Gastroesophageal sphincter (tissue), 3 donors: ENCODE measurements at regions not wholly inside any gene's neighbourhood (a gene's known extent, or its start where the extent isn't known, plus 50 kb on each side); places are given as distances from the start of the nearest gene placed in this dataset.

ENCODE experiments used
- CTCF ChIP-seq, 4 experiments: fragments of 200-600 bp in 2 of 4; fragments of 450-650 bp in 2 of 4; sonication (generic) in 1 of 4; IDR thresholded peaks; one replicate each; pipeline ENCODE4 v1.5.1; 2017 to 2019; ENCODE audit warnings: antibody characterized with exemption in 4 of 4, mild to moderate bottlenecking in 2 of 4, moderate library complexity in 2 of 4
- EP300 ChIP-seq: sonication (generic); formaldehyde crosslinking; IDR thresholded peaks from one replicate; pipeline ENCODE4 v1.6.1; 2017; ENCODE audit warnings: antibody characterized with exemption, mild to moderate bottlenecking
- POLR2A ChIP-seq, 2 donors: fragments of 450-650 bp; IDR thresholded peaks; one replicate each; pipeline ENCODE4 v1.6.1; 2017; ENCODE audit warnings: antibody characterized with exemption in 2 of 2, mild to moderate bottlenecking in 2 of 2, moderate library complexity in 1 of 2
- POLR2AphosphoS5 ChIP-seq: sonication (generic); formaldehyde crosslinking; IDR thresholded peaks from one replicate; pipeline ENCODE4 v1.6.1; 2017; ENCODE audit warnings: antibody characterized with exemption

- no peak for TF ChIP-seq POLR2AphosphoS5
- no peak for TF ChIP-seq CTCF (IDR thresholded peaks at IDR 0.05)
- TF ChIP-seq POLR2A (IDR thresholded peaks at IDR 0.05): no peak
- TF ChIP-seq EP300: no peak
Observed at GRCh38 chr3:127132876-127133275, 60.1 kb upstream of the PRR23E start.
